C4-2B (cell line): ENCODE measurements at regions not wholly inside any gene's neighbourhood (a gene's known extent, or its start where the extent isn't known, plus 50 kb on each side); places are given as distances from the start of the nearest gene placed in this dataset.
"Not testable (repeated sequence)": the region's sequence is repeated elsewhere in the genome, so short reads cannot be mapped to it uniquely, and the experiment has no call there.

Source experiments
- H3K27ac ChIP-seq: fragments of 450-650 bp; 2 replicates; pipeline ENCODE4 v1.5.1; 2017
- ZFX ChIP-seq: fragments of 450-650 bp; IDR thresholded peaks from 2 replicates; pipeline ENCODE4 v1.6.1; 2017
- TF ChIP-seq, protein P1 (sequence below): fragments of 450-650 bp; conservative IDR thresholded peaks from 2 replicates; pipeline ENCODE4 v1.5.1; 2017; ENCODE audit warnings: mild to moderate bottlenecking

DNA sequence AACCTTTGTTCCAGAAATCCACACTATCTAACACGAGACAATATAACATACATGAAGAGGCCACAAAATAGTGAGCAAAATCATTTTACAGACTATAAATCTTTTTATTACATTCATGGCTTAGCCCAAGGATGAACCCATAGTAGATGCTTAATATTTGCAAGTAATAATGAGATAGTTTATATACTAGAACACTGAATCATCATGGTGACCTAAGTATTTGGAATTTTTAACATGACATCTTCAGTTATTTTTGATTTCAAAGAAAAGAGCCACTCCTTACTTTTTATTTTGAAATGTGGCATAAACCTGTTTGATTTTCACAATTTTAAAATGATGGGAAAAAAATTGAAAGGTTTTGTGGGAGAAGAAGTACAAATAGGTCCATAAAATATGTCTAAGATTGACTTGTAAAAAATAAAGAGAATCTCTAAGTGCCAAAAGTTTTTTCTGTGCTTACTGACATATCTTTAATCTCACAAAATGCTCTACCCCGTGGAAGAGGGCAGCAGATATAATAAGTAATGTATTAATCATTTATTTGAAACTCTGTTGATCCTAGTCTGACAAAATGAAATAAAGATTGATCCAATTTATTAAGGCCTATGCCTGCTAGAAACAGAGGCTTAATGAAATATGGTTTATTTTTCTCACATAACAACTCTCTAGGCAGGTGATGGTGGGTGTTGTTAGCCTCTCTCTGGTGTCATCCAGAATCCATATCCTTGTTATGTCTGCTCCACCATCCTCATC is 224.5 kb upstream of the CENPE start:
- TF ChIP-seq ZFX: no peak
- TF ChIP-seq, protein P1, sequence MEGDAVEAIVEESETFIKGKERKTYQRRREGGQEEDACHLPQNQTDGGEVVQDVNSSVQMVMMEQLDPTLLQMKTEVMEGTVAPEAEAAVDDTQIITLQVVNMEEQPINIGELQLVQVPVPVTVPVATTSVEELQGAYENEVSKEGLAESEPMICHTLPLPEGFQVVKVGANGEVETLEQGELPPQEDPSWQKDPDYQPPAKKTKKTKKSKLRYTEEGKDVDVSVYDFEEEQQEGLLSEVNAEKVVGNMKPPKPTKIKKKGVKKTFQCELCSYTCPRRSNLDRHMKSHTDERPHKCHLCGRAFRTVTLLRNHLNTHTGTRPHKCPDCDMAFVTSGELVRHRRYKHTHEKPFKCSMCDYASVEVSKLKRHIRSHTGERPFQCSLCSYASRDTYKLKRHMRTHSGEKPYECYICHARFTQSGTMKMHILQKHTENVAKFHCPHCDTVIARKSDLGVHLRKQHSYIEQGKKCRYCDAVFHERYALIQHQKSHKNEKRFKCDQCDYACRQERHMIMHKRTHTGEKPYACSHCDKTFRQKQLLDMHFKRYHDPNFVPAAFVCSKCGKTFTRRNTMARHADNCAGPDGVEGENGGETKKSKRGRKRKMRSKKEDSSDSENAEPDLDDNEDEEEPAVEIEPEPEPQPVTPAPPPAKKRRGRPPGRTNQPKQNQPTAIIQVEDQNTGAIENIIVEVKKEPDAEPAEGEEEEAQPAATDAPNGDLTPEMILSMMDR: no peak
- H3K27ac ChIP-seq: no peak overlapping the region

DNA sequence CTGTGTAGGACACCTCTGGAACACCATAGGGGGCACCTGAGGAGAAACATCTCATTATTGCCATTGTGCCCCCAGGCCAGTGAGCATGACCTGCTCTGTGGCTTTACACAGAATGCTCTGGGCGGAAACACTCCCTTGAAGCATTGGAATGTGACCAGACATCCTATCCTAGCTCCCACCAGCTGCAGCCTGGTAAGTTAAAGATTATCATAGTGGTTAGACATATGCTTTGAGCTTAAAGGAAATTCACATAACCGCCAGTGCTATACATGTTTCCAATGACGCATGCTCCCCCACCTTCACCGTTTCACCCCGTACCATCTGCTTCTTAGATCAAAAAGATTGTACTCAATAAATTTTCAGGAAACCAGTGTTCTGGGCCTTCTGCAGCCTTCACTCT is 217.7 kb upstream of the CENPE start:
- H3K27ac ChIP-seq: no peak overlapping the region
- TF ChIP-seq, protein P1: no peak
- TF ChIP-seq ZFX: no peak

DNA sequence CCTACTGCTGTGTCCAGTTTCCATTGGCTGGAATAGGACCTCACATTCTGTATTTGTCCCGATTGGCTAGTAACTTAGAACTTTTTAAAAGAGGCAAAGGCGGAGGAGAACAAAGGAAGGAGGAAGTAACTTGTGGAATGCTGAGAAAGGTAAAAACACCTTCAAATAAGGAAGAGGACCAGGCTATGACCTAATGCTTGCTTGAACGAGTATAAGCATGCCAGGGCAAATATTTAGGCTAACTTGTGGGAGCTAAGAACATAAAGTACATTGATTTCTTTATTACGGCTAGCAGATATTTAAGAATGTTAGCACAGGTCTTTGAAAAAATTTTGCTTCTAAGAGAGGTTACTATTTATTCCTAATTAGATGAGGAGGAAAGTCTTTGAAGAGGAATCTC is 214.5 kb upstream of the CENPE start:
- not testable (repeated sequence) for H3K27ac ChIP-seq

DNA sequence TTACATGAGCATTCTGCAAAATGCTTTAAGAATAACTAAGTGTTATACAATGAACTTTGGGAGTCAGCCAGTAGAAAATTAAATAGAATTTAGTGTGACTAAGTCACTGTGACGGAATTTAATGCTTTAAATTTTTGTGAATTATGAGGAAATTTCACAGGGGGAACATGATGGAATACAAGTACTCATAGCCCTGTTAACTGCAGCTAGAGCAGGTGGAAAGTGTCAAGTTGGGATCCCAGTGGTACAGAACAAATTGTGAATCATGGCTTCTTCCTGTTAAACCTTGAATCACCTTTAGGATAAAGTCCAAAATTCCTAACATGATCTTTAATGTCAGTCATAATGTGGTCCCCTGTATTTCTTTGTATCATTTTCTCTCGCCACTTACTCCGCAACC is 212.2 kb upstream of the CENPE start:
- no peak overlapping the region for H3K27ac ChIP-seq
- TF ChIP-seq ZFX: no peak
- TF ChIP-seq, protein P1: no peak

DNA sequence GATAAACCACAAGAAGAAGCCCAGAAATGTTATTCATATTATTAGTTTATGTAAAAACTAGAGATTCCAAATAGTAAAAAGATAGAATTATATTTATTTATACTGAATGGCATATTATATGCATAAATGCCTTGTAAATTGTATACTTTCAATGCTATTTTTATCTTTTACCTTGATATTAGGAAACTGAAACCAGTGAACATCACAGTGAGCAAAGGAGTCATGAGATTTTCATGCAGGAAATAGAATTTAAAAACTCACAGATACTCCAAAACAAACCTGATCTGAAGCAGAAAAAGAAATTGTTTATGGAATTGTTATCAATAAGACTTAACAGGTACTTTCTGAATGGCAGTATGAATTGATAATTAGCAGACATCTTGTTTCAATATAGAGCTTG is 207.3 kb upstream of the CENPE start:
- TF ChIP-seq ZFX: no peak
- TF ChIP-seq, protein P1: no peak
- no peak overlapping the region for H3K27ac ChIP-seq

DNA sequence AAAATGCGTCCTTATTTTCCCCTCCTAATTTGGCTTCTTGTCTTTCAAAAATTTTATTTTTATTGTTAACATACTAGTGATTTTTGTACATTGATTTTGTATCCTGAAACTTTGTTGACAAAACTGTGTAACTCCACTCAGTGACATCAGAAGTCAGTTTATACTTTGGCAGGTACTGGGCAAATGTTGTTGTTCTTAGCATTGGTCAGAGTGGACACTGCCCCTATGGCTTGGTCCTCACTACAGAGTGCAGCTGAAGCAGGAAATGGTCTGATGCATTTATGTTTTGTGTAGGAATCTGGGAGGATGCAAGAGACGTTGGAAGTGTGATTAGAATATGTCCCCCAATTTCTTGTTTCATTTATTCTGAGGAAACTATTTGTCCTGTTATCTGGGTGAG is 205.5 kb upstream of the CENPE start:
- no peak overlapping the region for H3K27ac ChIP-seq
- TF ChIP-seq ZFX: no peak
- TF ChIP-seq, protein P1: no peak

DNA sequence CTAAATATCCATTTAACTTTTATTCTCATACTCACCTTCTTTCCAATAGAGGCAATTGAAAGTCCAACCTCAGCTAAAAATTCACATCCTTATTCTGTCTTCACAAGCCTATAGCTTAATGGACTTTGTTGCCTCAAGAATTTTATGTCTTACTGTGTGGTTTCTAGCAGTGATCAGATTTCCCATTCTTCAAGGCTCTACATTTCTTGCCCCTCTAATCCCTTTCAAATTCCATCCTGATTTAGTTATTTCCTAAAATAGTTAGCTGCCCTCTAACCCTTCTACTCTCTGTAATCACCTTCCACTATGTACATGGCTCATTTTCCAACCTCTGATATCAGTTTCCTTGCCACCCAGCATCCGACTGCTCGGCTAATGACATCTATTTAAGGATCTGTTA is 204.1 kb upstream of the CENPE start:
- no peak overlapping the region for H3K27ac ChIP-seq
- TF ChIP-seq ZFX: no peak

DNA sequence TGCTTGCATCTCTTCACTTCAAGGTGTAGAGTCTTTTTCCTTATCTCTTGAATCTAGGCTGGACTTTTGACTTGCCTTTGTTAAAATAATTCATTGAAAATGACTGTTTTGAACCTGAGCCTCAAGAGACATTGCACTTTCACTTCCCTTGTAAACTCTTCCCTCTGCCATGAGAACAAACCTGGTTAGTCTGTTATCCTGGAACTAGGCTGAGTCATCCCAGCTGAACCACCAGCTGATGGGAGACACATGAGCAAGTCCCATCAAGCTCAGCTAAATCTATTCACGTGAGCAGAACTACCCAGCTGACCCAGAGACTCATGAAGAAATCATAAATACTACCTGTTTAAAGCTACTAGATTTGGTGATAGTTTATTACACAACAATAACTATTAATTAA is 202.3 kb upstream of the CENPE start:
- no peak overlapping the region for H3K27ac ChIP-seq
- TF ChIP-seq ZFX: no peak
- TF ChIP-seq, protein P1: no peak
